Activated CD4-positive, alpha-beta T cell treated with anti-CD3 and anti-CD28 coated beads, Interleukin-10, Interleukin-2, amounts not matched to agents 100 ng/mL and 50 ng/mL, durations not matched to agents 16 hours and 8 hours (primary cell): ENCODE measurements at regions not wholly inside any gene's neighbourhood (a gene's known extent, or its start where the extent isn't known, plus 50 kb on each side); places are given as distances from the start of the nearest gene placed in this dataset.

Experiments
- DNase-seq: peaks from one replicate; pipeline ENCODE4 v3.0.0-alpha.2; 2020

GRCh38 chrX:122818068-122818467, 366.0 kb upstream of the GRIA3 start:
- DNase-seq = no peak

GRCh38 chrX:122833230-122833629, 350.8 kb upstream of the GRIA3 start:
- no peak for DNase-seq

DNA sequence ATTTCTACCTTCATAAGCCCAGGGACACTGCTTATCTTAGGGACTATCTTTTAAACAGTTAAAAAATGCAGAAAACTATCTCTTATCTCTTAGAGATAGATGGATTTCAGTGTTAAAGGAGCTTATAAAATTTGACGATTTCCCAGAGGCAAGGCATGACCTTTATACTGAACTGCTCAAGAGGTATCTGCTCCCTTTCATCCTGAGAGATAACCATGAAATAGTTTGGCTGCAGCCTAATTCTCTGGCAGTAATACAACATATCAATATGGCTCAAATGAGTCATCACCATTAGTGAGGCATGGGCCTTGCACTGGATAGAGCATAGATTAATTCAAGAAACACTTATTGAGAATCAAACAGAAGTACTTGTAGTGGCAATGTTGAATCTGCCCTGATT, 348.2 kb upstream of the GRIA3 start:
- no peak for DNase-seq

GRCh38 chrX:122850326-122850725, 333.8 kb upstream of the GRIA3 start:
- no peak for DNase-seq

GRCh38 chrX:122856205-122856604, 327.9 kb upstream of the GRIA3 start:
- no peak for DNase-seq

GRCh38 chrX:122857734-122858133, 326.3 kb upstream of the GRIA3 start:
- DNase-seq = no peak

- no peak for DNase-seq
These were observed 321.0 kb upstream of the GRIA3 start for GRCh38 chrX:122863067-122863466.

DNA sequence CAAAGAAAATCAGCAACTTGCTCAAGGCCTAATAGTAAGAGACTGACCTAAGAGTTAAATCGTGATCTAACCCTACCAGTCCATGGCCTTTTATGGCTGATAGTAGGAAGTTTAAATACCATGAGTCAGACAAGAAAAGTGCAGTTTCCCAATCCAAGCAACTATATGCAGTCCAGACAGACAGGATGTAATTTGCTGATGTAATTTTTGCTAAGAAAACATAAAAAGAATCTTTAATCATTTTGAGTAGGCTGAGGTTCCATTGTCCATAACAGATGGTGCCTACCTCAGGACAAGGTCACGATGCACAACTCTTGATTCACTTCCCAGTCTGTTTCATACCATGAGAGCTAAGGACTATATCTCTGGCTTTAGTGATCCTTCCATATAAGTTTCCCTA, 317.5 kb upstream of the GRIA3 start:
- DNase-seq = no peak

DNA sequence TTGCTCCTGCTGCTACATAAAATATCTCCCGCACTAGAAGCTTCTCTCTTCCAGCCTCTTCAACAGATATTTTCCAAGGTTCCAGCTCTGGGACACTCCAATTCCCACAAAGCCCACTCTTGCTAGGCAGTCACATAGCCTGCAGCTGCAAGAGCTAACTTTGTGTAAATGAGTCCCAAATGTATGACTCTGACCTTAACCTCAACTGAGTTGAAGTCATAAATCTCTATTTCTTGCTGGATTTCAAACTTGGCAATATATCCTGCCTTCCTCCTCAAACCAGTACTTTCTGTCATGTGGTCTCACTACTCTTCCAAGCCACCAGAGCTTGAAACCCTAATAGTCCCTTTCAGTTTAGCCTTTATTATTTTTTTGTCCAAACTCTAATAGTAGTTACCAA, 315.4 kb upstream of the GRIA3 start:
- no peak for DNase-seq

GRCh38 chrX:122869171-122869570, 314.9 kb upstream of the GRIA3 start:
- no peak for DNase-seq

DNA sequence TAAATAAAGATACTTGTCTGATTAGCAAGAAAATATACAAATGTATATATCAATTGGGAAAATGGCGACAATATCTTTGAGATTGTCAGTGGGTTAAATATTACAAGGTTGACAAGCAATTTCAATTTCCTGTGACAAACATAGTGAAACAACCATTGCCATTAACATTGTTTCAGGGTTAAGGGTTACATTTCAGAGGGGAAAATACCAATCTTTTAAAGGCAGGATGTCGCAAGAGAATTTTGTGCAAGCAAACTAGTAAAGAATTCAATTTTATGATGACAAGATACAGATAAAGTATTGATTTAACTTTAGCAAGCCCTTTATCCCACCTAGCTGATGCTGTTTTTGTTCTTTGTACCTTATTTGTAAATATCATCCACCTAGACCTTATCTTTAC, 305.8 kb upstream of the GRIA3 start:
- no peak for DNase-seq

DNA sequence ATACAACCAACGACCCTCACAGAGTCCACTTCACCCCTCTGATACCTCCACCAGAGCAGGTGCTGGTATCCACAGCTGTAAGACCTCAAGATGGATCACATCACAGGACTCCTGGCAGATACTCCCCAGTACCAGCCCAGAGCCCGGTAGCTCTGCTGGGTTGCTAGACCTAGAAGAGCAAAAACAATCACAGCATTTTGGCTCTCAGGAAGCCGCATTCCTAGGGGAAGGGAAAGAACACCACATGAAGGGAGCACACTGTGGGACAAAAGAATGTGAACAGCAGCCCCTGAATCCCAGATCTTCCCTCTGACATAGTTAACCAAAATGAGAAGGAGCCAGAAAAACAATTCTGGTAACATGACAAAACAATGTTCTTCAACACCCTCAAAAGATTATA, 303.1 kb upstream of the GRIA3 start:
- no peak for DNase-seq

GRCh38 chrX:122890729-122891128, 293.3 kb upstream of the GRIA3 start:
- no peak for DNase-seq

GRCh38 chrX:122906726-122907125, 277.4 kb upstream of the GRIA3 start:
- DNase-seq = no peak

GRCh38 chrX:122907375-122907774, 276.7 kb upstream of the GRIA3 start:
- no peak for DNase-seq

- DNase-seq = no peak
These were observed 273.4 kb upstream of the GRIA3 start for GRCh38 chrX:122910697-122911096.

- DNase-seq = no peak
These were observed 270.9 kb upstream of the GRIA3 start for GRCh38 chrX:122913134-122913533.

GRCh38 chrX:122913764-122914163, 270.3 kb upstream of the GRIA3 start:
- no peak for DNase-seq

DNA sequence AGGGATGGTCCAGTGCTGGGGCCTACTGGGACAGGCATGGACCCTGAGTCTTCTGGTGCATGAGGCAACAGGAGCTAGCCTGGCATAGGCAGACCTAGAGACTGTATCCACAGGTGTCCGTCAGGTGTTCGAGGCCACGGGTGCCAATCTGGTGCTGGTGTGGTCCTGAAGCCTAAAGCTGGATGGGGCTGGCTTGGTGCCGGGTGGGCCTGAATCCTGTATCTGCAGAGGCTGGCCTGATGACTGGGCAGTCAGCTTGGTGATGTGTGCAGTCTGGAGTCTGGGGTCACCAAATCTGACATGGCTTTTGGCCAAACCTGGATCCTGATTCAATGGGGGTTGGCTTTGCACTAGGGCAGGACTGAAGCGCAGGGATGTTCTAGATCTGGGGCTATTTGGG, 269.8 kb upstream of the GRIA3 start:
- no peak for DNase-seq

DNA sequence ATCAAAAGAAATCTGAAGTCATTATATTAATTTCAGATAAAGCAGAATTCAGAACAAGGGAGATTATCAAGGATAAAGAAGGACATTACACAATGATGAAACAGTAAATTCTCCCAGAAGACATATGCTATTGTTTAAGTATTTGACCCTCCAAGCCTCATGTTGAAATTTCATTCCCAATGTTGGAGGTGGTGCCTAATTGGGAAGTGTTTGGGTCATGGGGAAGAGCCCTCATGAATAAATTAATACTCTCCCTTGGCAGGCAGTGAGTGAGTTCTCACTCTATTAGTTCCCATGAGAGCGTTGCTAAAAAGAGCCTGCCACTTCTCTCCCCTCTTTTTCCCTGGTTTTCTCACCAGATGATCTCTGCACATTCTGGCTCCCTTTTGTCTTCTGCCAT, 249.9 kb upstream of the GRIA3 start:
- DNase-seq = no peak

DNA sequence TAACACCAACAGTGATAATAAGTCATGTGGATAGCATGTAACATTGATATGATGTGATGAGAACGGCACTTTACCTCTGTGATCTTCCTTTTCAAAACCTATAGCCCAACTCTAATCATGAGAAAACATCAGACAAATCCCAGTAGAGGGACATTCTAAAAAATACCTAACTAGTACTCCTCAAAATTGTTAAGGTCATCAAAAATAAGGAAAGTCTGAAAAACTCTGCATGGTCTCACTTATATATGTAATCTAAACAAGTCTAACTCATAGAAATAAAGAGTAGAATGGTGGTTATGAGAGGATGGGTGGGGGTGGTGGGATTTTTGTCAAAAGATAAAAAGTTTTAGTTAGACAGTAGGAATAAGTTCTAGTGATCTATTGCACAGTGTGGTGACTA, 243.9 kb upstream of the GRIA3 start:
- DNase-seq = no peak

DNA sequence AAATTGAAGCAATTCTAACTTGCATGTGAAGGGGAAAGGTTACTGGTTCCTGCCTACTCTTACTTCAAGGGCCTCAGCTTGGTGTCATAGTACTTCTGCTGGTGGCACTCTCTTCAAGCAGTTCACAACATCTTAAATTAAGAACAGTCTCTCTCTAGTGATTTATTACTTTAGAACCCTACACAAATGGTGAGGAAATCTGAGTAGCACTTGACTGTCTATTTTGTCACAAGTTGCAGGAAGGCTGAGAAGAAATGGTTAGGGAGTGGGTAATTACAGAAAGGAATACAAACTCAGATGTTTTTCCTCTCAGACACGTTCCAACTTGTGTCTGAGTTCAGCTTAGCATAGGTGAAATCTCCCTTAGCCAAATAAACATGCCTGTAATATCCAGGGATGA, 242.3 kb upstream of the GRIA3 start:
- DNase-seq = no peak

DNA sequence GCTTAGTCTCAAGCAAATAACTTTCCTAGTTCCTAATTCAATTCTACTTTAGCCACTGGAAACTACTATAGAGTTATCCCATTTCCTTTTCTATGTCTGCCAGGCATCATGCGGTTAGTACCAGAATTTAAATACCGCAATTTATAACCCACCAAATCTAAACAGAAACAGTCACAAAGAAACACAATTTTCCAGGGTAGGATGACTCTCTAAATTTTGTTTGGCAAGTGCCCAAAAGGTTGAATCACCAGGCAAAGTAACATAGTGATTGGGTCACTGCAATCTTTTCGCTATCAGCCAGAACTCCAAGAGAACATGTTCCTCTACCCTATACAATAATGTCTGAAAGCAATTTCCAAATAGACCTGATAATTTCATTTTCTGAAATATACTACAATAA, 240.2 kb upstream of the GRIA3 start:
- no peak for DNase-seq

DNA sequence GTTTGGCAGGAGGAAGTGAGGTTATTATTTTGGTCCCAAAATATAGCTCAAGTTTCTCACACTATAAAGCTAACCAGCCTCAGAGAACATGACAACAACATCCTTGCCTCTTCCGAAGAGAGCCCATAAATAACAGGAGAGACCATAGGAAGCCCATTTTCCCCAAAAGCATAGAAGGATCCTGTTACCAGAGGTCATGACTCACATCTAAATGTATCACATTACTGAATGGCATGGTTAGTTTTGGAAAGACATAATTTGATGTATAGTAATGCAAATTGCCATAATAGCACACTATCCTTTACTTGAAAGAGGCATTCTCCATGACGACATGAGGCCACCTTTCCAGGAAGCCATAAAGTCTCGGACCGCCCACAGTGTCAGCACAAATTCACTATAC, 238.8 kb upstream of the GRIA3 start:
- no peak for DNase-seq

GRCh38 chrX:122972604-122973003, 211.5 kb upstream of the GRIA3 start:
- DNase-seq = no peak

DNA sequence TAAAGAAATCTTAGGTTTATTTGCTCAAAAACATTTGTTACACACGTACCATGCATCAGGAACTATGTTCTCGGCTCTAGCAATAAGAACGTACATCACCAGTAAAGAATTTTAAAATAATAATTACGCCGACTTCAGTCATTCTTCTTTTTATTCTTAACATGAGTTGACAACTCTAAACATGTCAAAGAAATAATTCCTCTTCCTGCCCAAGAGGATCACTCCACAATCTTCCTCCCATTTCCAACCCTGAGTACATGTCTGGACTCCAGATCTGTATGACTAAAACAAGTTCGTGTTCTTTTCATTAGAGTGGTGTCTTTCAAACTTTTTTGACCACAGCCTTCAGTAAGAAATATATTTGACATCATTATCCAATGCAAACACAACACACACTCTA, 201.6 kb upstream of the GRIA3 start:
- no peak for DNase-seq
